Smooth muscle cell (in vitro differentiated cells): ENCODE measurements at regions not wholly inside any gene's neighbourhood (a gene's known extent, or its start where the extent isn't known, plus 50 kb on each side); places are given as distances from the start of the nearest gene placed in this dataset.

Source experiments
- DNase-seq: peaks from one replicate; lab custom pipeline; 2025; ENCODE audit not compliant: unreplicated experiment; lab: John Stamatoyannopoulos, UW
- H2AFZ ChIP-seq: fragments of 200-600 bp; sonication (generic); 2 replicates; pipeline ENCODE4 v1.6.0; 2016; ENCODE audit warnings: antibody characterized with exemption, low read depth, mild to moderate bottlenecking
- H3F3A ChIP-seq: fragments of 200-600 bp; sonication (generic); 2 replicates; pipeline ENCODE4 v1.6.0; 2017; ENCODE audit warnings: antibody characterized with exemption, low read depth
- H3K27ac ChIP-seq: fragments of 200-600 bp; sonication (generic); 2 replicates; pipeline ENCODE4 v1.5.1; 2016; ENCODE audit warnings: low read depth, mild to moderate bottlenecking
- H3K27me3 ChIP-seq: fragments of 200-600 bp; sonication (generic); 2 replicates; pipeline ENCODE4 v1.6.1; 2016; ENCODE audit warnings: low read depth, mild to moderate bottlenecking
- H3K36me3 ChIP-seq: fragments of 200-600 bp; sonication (generic); 2 replicates; pipeline ENCODE4 v1.5.1; 2016; ENCODE audit warnings: low read depth
- H3K4me1 ChIP-seq: fragments of 200-600 bp; sonication (generic); 2 replicates; pipeline ENCODE4 v1.5.1; 2016; ENCODE audit warnings: low read depth
- H3K4me2 ChIP-seq: fragments of 200-600 bp; sonication (generic); 2 replicates; pipeline ENCODE4 v1.6.0; 2016; ENCODE audit warnings: mild to moderate bottlenecking
- H3K4me3 ChIP-seq: fragments of 200-600 bp; sonication (generic); 2 replicates; pipeline ENCODE4 v1.5.1; 2016; ENCODE audit warnings: mild to moderate bottlenecking
- H3K79me2 ChIP-seq: fragments of 200-600 bp; sonication (generic); 2 replicates; pipeline ENCODE4 v1.6.0; 2016; ENCODE audit warnings: low read depth, mild to moderate bottlenecking
- H3K9ac ChIP-seq: fragments of 200-600 bp; sonication (generic); 2 replicates; pipeline ENCODE4 v1.6.0; 2016; ENCODE audit warnings: low read depth
- H3K9me3 ChIP-seq: fragments of 200-600 bp; sonication (generic); replicated peaks from 2 replicates; pipeline ENCODE4 v1.5.1; 2016; ENCODE audit warnings: low read depth
- H4K20me1 ChIP-seq: fragments of 200-600 bp; sonication (generic); 2 replicates; pipeline ENCODE4 v1.6.0; 2016; ENCODE audit warnings: low read depth
- WGBS: methylation state at CpG from one replicate; pipeline ENCODE4 v1.1.7; 2016; ENCODE audit warnings: low lambda C conversion rate; 5-methylcytosine and 5-hydroxymethylcytosine counted together
- TF ChIP-seq, protein P1 (sequence below): fragments of 200-600 bp; sonication (generic); IDR thresholded peaks from 2 replicates; pipeline ENCODE4 v1.5.1; 2017; ENCODE audit warnings: borderline replicate concordance, mild to moderate bottlenecking, antibody characterized with exemption; ENCODE audit not compliant: insufficient read depth, poor library complexity, severe bottlenecking

DNA sequence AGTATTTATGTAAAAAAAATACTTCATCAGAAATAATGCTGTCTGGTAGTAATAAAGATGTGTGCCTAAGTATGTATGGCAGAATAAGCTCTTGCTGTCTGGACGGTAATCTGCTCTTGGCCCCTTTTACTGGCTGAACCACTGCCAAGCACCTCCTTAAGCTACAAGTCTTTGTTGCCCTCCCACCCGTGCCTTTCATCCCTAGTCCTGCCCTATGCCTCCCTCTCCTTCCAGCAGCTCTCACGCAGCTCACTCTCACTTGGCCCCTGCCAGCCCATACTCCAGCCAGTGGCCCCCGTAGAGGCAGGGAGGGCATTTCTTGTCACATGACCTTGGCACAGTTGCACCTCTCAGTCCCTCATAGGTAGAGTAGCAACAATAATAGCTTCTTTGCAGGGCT, 54.5 kb upstream of the NPAS2 start:
- DNase-seq, result no peak
- Histone ChIP-seq H3K79me2 (no peaks in the 10 kb centered on the region), H3K4me3 (no peak overlapping the region), H3K27ac (no peak overlapping the region), H3K9me3 (no peaks in the 10 kb centered on the region), H3F3A (peaks cover 4% of the 10 kb centered on the region), H3K4me2 (no peak overlapping the region), H3K9ac (no peak overlapping the region), H3K36me3 (no peaks in the 10 kb centered on the region), H3K4me1 (peaks cover 4% of the 10 kb centered on the region), H4K20me1 (no peaks in the 10 kb centered on the region), H3K27me3 (no peaks in the 10 kb centered on the region), H2AFZ (no peak overlapping the region)
- whole genome bisulfite sequencing, result 36% methylated on average over 4 of the region's 4 CpGs
- TF ChIP-seq, protein P1, sequence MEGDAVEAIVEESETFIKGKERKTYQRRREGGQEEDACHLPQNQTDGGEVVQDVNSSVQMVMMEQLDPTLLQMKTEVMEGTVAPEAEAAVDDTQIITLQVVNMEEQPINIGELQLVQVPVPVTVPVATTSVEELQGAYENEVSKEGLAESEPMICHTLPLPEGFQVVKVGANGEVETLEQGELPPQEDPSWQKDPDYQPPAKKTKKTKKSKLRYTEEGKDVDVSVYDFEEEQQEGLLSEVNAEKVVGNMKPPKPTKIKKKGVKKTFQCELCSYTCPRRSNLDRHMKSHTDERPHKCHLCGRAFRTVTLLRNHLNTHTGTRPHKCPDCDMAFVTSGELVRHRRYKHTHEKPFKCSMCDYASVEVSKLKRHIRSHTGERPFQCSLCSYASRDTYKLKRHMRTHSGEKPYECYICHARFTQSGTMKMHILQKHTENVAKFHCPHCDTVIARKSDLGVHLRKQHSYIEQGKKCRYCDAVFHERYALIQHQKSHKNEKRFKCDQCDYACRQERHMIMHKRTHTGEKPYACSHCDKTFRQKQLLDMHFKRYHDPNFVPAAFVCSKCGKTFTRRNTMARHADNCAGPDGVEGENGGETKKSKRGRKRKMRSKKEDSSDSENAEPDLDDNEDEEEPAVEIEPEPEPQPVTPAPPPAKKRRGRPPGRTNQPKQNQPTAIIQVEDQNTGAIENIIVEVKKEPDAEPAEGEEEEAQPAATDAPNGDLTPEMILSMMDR, result no peak

DNA sequence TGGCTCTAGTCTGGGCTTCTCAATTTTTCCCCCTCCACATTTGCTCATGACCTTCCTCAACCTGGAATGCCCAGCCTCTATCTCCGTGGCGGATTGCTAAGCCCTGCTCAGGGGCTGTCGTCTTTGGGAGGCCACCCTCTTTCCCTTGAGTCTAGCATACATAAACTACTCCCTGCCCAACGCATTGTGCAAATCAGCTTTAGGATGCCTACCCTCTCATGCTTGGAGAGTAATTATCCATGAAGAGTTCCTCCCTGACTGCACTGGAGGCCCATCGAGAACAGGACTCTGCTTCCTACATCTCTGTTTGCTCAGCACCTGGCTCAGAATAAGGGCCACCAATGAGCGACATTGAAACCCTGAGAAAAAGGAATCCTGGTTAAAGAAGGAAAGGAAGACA, 53.7 kb upstream of the NPAS2 start:
- Histone ChIP-seq H3K4me2 (peak overlapping the region; percentile 46), H2AFZ (no peak overlapping the region)
- WGBS, result 78% methylated on average over 6 of the region's 6 CpGs

DNA sequence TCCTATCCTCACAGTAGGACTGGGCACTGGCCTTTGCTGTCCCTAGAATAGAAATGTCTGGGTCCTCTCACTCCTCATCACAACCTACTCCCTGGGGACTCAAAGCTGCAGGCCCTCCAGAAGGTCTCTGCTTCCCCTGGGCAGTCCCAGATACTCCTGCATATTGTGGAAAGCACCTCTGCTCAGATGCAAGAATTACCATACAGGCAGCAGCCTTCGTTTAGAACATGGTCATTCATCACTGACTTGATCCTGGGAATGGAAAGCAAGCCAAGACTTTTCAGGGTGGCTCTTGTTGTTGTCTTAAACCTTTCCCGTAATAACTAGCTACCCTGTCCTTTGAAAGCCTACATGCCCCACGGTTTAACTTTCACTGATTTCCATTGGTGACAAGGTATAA, 53.1 kb upstream of the NPAS2 start:
- Histone ChIP-seq H4K20me1 (no peaks in the 10 kb centered on the region), H3K9ac (no peak overlapping the region), H3K9me3 (no peaks in the 10 kb centered on the region), H3K27me3 (no peaks in the 10 kb centered on the region), H3K79me2 (no peaks in the 10 kb centered on the region), H3K27ac (peak overlapping the region; percentile 83), H3K36me3 (no peaks in the 10 kb centered on the region), H2AFZ (no peak overlapping the region), H3K4me3 (no peak overlapping the region), H3K4me1 (peaks cover 4% of the 10 kb centered on the region), H3F3A (peaks cover 4% of the 10 kb centered on the region), H3K4me2 (peak overlapping the region; percentile 46)
- TF ChIP-seq, protein P1, result no peak
- 25% methylated on average over 3 of the region's 3 CpGs for WGBS
- DNase-seq, result no peak

More for the DNA sequence above, 53.7 kb upstream of the NPAS2 start:
- Histone ChIP-seq H3K9me3 (no peaks in the 10 kb centered on the region), H3K27ac (peak overlapping the region; percentile 83), H3K4me3 (no peak overlapping the region), H3K4me1 (peaks cover 4% of the 10 kb centered on the region), H3K27me3 (no peaks in the 10 kb centered on the region), H3K36me3 (no peaks in the 10 kb centered on the region), H4K20me1 (no peaks in the 10 kb centered on the region), H3F3A (peaks cover 4% of the 10 kb centered on the region), H3K9ac (no peak overlapping the region), H3K79me2 (no peaks in the 10 kb centered on the region)
- no peak for DNase-seq
- TF ChIP-seq, protein P1, result no peak

DNA sequence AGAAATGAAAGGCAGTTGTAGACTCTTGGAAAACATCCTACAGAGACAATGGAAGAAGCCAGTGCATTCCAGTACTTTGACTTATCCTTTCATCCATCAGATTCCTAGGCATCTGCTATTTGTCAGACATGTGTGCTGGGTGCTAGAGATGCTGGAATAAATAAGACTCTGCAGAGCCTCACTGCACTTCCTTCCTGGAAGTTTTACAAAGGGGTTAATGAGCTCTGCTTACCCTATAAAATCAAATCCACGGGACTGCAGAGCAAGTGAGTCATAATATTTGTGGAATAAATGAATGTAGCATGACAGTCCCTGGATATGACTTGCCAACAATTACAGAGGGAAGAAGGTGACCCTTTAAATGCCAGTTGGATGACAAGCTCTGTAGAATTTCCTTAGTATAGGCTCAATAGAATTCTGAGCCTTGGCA, 52.7 kb upstream of the NPAS2 start:
- Histone ChIP-seq H3K36me3 (no peaks in the 10 kb centered on the region), H3K4me3 (no peak overlapping the region), H3K79me2 (no peaks in the 10 kb centered on the region), H3K9ac (no peak overlapping the region), H2AFZ (no peak overlapping the region), H3K27me3 (no peaks in the 10 kb centered on the region), H3K4me2 (peak overlapping the region; percentile 46), H3K27ac (peak overlapping the region; percentile 83), H4K20me1 (no peaks in the 10 kb centered on the region), H3K4me1 (peaks cover 4% of the 10 kb centered on the region), H3F3A (peaks cover 4% of the 10 kb centered on the region), H3K9me3 (no peaks in the 10 kb centered on the region)
- TF ChIP-seq, protein P1, result no peak
- no peak for DNase-seq
- 4% methylated on average over 1 of the region's 1 CpG for WGBS
